K562 (cell line): ENCODE measurements at regions not wholly inside any gene's neighbourhood (a gene's known extent, or its start where the extent isn't known, plus 50 kb on each side); places are given as distances from the start of the nearest gene placed in this dataset.

ENCODE experiments used
- ATF7 ChIP-seq: fragments of 450-650 bp; IDR thresholded peaks from 2 replicates; pipeline ENCODE4 v1.7.1; 2014; ENCODE audit warnings: mild to moderate bottlenecking, moderate library complexity
- BRD4 ChIP-seq: fragments of 200-600 bp; sonication (generic); IDR thresholded peaks from 2 replicates; pipeline ENCODE4 v1.6.1; 2017; ENCODE audit warnings: inconsistent platforms
- CBX3 ChIP-seq, 2 experiments: IDR thresholded peaks; 1 replicate in 1 of 2; 2 replicates in 1 of 2; pipeline ENCODE4 v1.6.1; 2012; ENCODE audit warnings: inconsistent platforms in 2 of 2, low read length in 2 of 2, borderline replicate concordance in 1 of 2, control low read depth in 1 of 2
- CBX5 ChIP-seq: IDR thresholded peaks from 2 replicates; pipeline ENCODE4 v1.6.1; 2014; ENCODE audit warnings: low read depth, borderline replicate concordance
- CTBP1 ChIP-seq: fragments of 450-650 bp; IDR thresholded peaks from 2 replicates; pipeline ENCODE4 v1.6.1; 2016; ENCODE audit warnings: borderline replicate concordance
- ELK3 ChIP-seq: fragments of 450-650 bp; formaldehyde crosslinking; IDR thresholded peaks from 2 replicates; pipeline ENCODE4 v1.4.0; 2020; ENCODE audit warnings: mild to moderate bottlenecking
- FIP1L1 ChIP-seq: fragments of 200-400 bp; formaldehyde crosslinking; IDR thresholded peaks from 2 replicates; pipeline ENCODE4 v1.6.1; 2018; ENCODE audit warnings: mild to moderate bottlenecking, low read depth, low read length; ENCODE audit not compliant: poor library complexity, severe bottlenecking
- HEY1 ChIP-seq: fragments of 250-450 bp; sonication (Bioruptor Pico); IDR thresholded peaks from 2 replicates; pipeline ENCODE4 v1.5.0; 2020; ENCODE audit warnings: mild to moderate bottlenecking, moderate library complexity, borderline replicate concordance
- MAFF ChIP-seq: IDR thresholded peaks from 2 replicates; pipeline ENCODE4 v1.6.1; 2012; ENCODE audit warnings: low read length, improper control_type of control experiment
- MBD2 ChIP-seq: sonication (generic); IDR thresholded peaks from 2 replicates; pipeline ENCODE4 v1.6.1; 2016; ENCODE audit warnings: low read depth, borderline replicate concordance
- MTF1 ChIP-seq: fragments of 250-450 bp; sonication (Bioruptor Pico); IDR thresholded peaks from 2 replicates; pipeline ENCODE4 v1.9.0; 2021; ENCODE audit warnings: moderate library complexity, mild to moderate bottlenecking, inconsistent platforms, borderline replicate concordance
- POLR2B ChIP-seq: fragments of 450-650 bp; IDR thresholded peaks from 2 replicates; pipeline ENCODE4 v1.6.1; 2018; ENCODE audit warnings: low read depth; ENCODE audit not compliant: partially characterized antibody
- POLR2H ChIP-seq: IDR thresholded peaks from 2 replicates; pipeline ENCODE4 v1.6.1; 2016; ENCODE audit warnings: missing genetic modification characterization, low read depth, mild to moderate bottlenecking, control low read depth, missing compliant biosample characterization, moderate library complexity
- PRDM10 ChIP-seq: fragments of 450-650 bp; IDR thresholded peaks from 2 replicates; pipeline ENCODE4 v1.6.1; 2018; ENCODE audit not compliant: partially characterized antibody
- RAD21 ChIP-seq, 2 experiments: fragments of 250-450 bp in 1 of 2; fragments of 450-650 bp in 1 of 2; sonication (Bioruptor Pico) in 1 of 2; formaldehyde crosslinking in 1 of 2; IDR thresholded peaks in 1 of 2; conservative IDR thresholded peaks in 1 of 2; 2 replicates each; pipeline versions ENCODE4 v1.4.0 to v1.8.0; 2020 to 2022; ENCODE audit warnings: mild to moderate bottlenecking in 2 of 2, moderate library complexity in 1 of 2
- SMARCC2 ChIP-seq: fragments of 450-650 bp; IDR thresholded peaks from 2 replicates; pipeline ENCODE4 v1.6.1; 2017; ENCODE audit warnings: antibody characterized with exemption, moderate library complexity, mild to moderate bottlenecking, low read depth
- SP1 ChIP-seq: sonication (generic); formaldehyde crosslinking; IDR thresholded peaks from 2 replicates; pipeline ENCODE4 v1.8.1; 2022; ENCODE audit warnings: mild to moderate bottlenecking, missing genetic modification reagents
- STAT5A ChIP-seq: IDR thresholded peaks from 2 replicates; pipeline ENCODE4 v1.6.1; 2012; ENCODE audit warnings: low read length, inconsistent platforms, borderline replicate concordance
- TCF3 ChIP-seq: sonication (generic); formaldehyde crosslinking; IDR thresholded peaks from 2 replicates; pipeline ENCODE4 v1.4.0; 2020; ENCODE audit warnings: mild to moderate bottlenecking, missing genetic modification reagents
- YBX1 ChIP-seq: fragments of 450-650 bp; IDR thresholded peaks from 2 replicates; pipeline ENCODE4 v1.7.1; 2016; ENCODE audit warnings: mild to moderate bottlenecking
- ZBTB9 ChIP-seq: fragments of 450-650 bp; formaldehyde crosslinking; IDR thresholded peaks from 2 replicates; pipeline ENCODE4 v1.4.0; 2020; ENCODE audit warnings: mild to moderate bottlenecking, moderate library complexity

- peak; percentile 99 for TF ChIP-seq CTBP1
- no peak for TF ChIP-seq MTF1 (CRISPR knock-in tag)
- TF ChIP-seq HEY1, result 0 out of 2 replicates have a peak, but pooled peaks have one; percentile 15
- TF ChIP-seq STAT5A, result peak; percentile 54; the same call in 1 of the 2 replicates
- TF ChIP-seq ATF7, result peak; percentile 93
- no peak for TF ChIP-seq ZBTB9 (CRISPR knock-in tag)
- TF ChIP-seq MAFF, result peak; percentile 78
- TF ChIP-seq MBD2, result 0 out of 2 replicates have a peak, but pooled peaks have one; percentile 70
- peak; percentile 75 for TF ChIP-seq TCF3 (CRISPR knock-in tag)
- peak; percentile 53; the same call in 1 of the 2 replicates for TF ChIP-seq SMARCC2
- no peak for TF ChIP-seq POLR2B
- TF ChIP-seq ELK3 (CRISPR knock-in tag), result no peak
- 0 out of 2 replicates have a peak, but pooled peaks have one; percentile 43 for TF ChIP-seq POLR2H
- peak; percentile 89 for TF ChIP-seq PRDM10
- peak; percentile 28 to 56 for TF ChIP-seq RAD21 (CRISPR knock-in tag; conservative IDR thresholded peaks at IDR 0.05 in 1 of 2, IDR thresholded peaks at IDR 0.05 in 1 of 2)
- TF ChIP-seq BRD4, result 0 out of 2 replicates have a peak, but pooled peaks have one; percentile 71
- no peak for TF ChIP-seq FIP1L1
- TF ChIP-seq SP1 (CRISPR knock-in tag), result no peak
- no peak for TF ChIP-seq YBX1
- peak in 1 of 2 experiments; percentile 59; a peak in 2 of 3 replicates for TF ChIP-seq CBX3 (IDR thresholded peaks at IDR 0.05; ENCODE audit: borderline replicate concordance in 1 of 2, low read length in 2 of 2)
- TF ChIP-seq CBX5, result no peak
Measured at GRCh38 chr5:57383093-57383861, 99.3 kb downstream of the ACTBL2 start (continued).
